ENCODE measurements at regions not wholly inside any gene's neighbourhood (a gene's known extent, or its start where the extent isn't known, plus 50 kb on each side); places are given as distances from the start of the nearest gene placed in this dataset.

DNA sequence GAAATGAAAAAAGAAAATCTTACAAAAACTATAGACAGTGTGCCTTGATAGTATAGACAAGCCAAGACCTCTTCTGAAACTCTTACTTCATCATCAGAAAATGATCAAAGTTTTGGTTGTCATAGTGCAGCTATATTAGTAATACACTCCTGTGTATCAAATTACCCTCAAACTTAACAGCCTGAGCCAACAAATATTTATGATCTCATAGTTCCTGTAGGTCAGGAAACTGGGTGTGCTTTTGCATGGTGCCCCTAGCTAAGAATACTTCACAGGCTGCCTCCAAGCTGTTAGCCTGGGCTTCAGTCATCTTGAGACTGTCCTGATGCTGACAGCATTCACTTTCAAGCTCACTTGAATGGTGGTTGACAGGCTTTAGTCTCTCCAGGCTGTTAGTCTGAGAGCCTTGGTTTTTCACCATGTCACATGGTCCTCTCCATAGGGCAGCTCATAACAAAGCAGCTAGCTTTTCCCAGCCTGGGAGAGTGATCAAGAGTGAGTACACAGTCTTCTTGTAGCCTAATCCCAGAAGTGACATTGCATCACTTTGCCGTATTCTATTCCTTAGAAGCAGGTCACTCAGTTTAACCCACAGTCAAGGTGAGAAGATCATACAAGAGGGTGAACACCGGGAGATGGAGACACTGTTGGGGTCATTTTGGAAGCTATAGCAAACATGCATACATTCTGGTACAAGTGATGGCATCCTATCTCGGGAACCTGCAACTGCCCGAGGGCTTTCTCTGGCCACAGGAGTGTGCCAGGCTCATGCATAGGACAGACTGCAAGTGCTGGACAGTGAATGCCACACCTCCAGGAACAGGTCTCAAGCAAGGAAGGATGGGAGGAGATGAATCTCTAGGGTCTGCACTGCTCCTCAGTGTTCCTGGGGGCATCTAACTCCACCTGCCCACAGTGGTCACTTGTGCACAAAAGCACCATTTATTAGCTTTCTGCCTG, 173.4 kb upstream of the CADPS start:
- Mint-ChIP-seq H3K27me3 (no peaks in the 10 kb centered on the region), H3K4me3 (no peak overlapping the region), H3K27ac (peak overlapping the region in 1 of 2 donors; percentile 74), H3K4me1 (no peaks in the 10 kb centered on the region), H3K9me3 (peaks cover 13 to 16% of the 10 kb centered on the region in 2 donors)
- no peak for DNase-seq
- ATAC-seq: no peak

DNA sequence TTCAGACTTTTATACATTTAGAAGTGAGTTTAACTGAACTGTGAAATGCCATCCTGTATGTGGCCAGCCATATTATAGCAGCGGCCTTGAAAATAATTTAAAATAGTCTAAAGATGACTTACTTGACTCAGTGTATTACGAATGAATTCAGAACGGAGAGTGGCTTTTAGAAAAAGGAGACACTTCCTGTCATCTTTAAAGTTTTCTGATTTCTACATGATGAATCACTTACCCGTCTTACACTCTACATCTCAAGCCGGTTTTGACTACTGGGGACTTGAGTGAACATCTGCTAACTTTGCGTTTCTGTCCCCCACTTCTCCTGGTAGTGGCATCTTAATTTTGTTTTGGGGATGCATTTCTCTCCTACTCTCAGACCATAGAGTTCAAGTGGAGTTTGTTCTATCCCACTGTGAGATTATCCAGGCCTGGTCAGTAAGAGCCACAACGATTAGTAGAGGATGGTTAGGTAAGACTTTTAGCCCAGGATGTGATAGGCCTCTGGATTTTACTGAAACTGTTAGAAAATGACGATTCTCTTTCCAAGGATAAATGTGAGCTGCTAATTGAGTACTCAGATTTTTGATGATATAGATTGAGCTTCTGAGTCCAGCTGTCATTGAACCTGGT, 175.4 kb upstream of the CADPS start:
- DNase-seq (no peak), ATAC-seq (no peak)
- H3K4me3 Mint-ChIP-seq: no peak overlapping the region
- no peak overlapping the region for H3K27ac Mint-ChIP-seq
- H3K9me3 Mint-ChIP-seq: peaks cover 6 to 7% of the 10 kb centered on the region in 2 donors
- no peaks in the 10 kb centered on the region for H3K4me1 Mint-ChIP-seq
- no peaks in the 10 kb centered on the region for H3K27me3 Mint-ChIP-seq

DNA sequence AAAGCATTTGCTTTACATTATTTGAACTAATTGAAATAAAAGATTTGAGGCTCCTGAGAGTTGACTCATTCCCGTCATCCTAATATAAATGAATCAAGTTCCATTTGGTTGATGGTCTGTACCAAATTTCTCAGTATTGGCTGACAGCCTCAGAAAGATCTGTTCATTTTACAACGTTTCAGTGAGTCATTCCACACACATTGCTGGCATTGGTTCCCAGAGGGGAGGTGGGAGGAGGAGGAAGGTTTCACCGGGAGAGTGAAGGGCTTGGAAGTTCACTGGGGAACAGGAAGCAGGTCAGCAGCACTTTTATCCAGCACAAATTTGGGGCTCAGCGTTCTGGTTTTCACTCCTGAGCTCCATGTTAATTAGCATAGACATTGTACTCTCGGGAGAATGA, 176.7 kb upstream of the CADPS start:
- no peak for DNase-seq
- ATAC-seq: no peak
- H3K4me3 Mint-ChIP-seq: no peak overlapping the region
- H3K27ac Mint-ChIP-seq: no peak overlapping the region
- H3K4me1 Mint-ChIP-seq: no peaks in the 10 kb centered on the region
- H3K9me3 Mint-ChIP-seq: peaks cover 6 to 8% of the 10 kb centered on the region in 2 donors
- H3K27me3 Mint-ChIP-seq: no peaks in the 10 kb centered on the region

DNA sequence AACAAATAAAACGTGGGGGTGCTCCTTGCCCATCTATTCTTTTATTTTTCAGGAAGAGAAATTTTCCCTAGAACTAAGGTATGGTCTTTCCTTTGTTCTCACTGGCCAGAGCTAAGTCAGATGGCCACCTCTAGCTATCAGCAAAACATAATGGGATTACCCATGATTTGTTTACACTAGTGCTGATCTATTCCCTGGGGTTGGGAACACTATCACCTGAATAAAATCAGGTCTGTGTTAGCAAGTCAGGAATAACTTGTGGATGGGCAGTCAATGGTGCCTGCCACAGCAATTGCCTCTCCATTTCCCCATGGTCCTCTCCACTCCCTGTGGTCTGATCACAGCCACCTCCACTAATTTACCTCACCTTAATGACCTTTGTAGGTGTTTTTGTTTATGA, 181.7 kb upstream of the CADPS start:
- Mint-ChIP-seq H3K9me3 (peaks cover 14 to 16% of the 10 kb centered on the region in 2 donors), H3K27ac (no peak overlapping the region), H3K4me3 (no peak overlapping the region), H3K27me3 (no peaks in the 10 kb centered on the region), H3K4me1 (no peaks in the 10 kb centered on the region)
- no peak for DNase-seq
- no peak for ATAC-seq

DNA sequence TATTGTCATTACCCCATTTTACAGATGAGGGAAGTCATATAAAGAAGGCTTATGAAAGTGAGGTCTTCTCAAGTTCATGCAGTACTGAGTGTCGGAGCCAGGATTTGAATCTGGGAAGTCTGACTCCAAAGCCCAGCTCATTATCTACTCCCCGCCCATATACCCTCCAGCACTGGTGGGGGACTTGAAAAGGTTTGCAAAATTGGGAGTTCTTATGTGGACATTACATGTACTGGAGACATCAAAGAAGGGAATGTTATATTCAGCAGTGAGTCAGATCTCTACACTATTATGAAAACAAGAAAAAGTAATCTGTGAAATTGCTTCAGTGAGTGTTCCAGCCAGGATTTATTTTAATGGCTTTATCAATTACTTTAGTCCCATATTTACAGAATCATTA, 185.2 kb upstream of the CADPS start:
- H3K4me3 Mint-ChIP-seq: no peak overlapping the region
- H3K9me3 Mint-ChIP-seq: peaks cover 13 to 20% of the 10 kb centered on the region in 2 donors
- H3K4me1 Mint-ChIP-seq: no peaks in the 10 kb centered on the region
- no peaks in the 10 kb centered on the region for H3K27me3 Mint-ChIP-seq
- no peak overlapping the region for H3K27ac Mint-ChIP-seq
- DNase-seq (no peak), ATAC-seq (no peak)

DNA sequence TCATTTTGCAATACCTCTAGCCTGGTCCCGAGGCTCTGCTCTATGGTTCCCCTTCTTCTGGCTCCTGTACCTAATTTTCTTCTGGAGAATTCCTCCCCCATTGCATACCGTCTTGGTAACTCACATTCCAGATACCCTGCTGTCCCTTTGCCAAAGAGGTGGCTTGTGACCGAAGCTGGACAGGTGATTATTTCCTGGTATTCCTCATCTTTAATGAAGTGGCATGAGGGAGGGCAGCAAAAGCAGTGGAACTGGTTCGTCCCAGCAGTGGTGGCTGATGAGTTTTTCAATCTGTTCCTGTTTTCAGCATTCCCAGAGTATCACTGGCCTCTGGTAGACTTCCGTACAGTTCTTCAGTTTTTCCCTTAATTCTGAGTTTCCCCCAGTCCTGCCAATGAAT, 186.2 kb upstream of the CADPS start:
- ATAC-seq (no peak), DNase-seq (no peak)
- Mint-ChIP-seq H3K4me1 (no peaks in the 10 kb centered on the region), H3K9me3 (peaks cover 13 to 20% of the 10 kb centered on the region in 2 donors), H3K27ac (no peak overlapping the region), H3K4me3 (no peak overlapping the region), H3K27me3 (no peaks in the 10 kb centered on the region)

DNA sequence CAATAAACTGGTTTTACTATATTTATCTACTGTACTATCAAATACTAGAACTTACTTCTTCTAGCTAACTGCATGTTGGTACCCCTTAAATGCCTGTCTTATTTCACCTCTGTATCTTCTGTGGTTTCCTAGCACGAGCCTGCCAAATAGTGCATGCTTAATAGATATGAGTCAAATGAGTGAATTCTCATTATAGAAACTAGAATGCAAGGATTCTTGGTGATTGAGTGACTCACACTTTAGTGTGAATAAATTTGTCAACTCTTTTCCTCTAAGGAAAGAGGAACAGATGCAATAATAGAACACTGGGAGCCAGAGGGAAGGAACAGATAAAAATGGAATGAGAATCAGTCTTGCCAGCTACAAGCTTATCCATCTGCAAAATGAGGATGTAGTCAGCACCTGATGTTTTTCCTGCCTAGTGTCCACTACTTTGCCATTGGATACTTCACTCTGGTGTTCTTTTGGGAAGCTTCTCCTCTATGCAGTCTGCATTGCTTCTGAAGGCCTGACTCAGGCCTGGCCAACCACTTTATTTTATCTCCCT, 189.1 kb upstream of the CADPS start:
- Mint-ChIP-seq H3K4me3 (no peak overlapping the region), H3K9me3 (peaks cover 12 to 29% of the 10 kb centered on the region in 2 donors), H3K4me1 (no peaks in the 10 kb centered on the region), H3K27ac (no peak overlapping the region), H3K27me3 (no peaks in the 10 kb centered on the region)
- ATAC-seq (no peak), DNase-seq (no peak)

DNA sequence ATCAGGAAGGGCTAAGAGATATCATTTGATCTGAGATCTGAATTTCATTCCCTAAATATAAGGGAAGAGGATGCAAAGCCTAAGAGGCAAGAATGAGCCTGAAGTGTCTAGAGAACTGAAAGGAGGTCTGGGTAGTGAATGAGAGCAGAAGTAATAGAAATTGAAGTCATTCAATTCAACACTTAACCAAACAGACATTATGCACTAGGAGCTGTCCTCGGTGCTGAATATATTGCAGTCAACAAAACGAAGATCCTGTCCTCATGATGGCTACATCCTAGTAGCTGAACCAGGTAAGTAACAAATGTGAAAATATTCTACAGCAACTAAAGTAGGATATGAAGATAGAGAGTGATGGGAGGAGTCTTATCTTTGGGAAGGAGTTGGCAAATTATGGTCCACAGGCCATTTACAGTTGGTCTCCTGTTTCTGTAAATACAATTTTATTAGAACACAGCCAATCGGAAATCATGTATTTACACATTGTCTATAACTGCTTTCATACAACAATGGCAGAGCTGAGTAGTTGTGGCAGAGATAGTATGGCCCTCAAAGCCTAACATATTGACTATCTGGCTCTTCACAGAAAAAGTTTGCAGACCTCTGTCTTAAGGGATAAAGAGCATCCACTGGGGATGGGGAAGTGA, 192.9 kb upstream of the CADPS start:
- H3K27ac Mint-ChIP-seq: no peak overlapping the region
- no peaks in the 10 kb centered on the region for H3K27me3 Mint-ChIP-seq
- H3K4me1 Mint-ChIP-seq: no peaks in the 10 kb centered on the region
- H3K4me3 Mint-ChIP-seq: no peak overlapping the region
- DNase-seq (no peak), ATAC-seq (no peak)
- H3K9me3 Mint-ChIP-seq: peaks cover 12 to 21% of the 10 kb centered on the region in 2 donors

DNA sequence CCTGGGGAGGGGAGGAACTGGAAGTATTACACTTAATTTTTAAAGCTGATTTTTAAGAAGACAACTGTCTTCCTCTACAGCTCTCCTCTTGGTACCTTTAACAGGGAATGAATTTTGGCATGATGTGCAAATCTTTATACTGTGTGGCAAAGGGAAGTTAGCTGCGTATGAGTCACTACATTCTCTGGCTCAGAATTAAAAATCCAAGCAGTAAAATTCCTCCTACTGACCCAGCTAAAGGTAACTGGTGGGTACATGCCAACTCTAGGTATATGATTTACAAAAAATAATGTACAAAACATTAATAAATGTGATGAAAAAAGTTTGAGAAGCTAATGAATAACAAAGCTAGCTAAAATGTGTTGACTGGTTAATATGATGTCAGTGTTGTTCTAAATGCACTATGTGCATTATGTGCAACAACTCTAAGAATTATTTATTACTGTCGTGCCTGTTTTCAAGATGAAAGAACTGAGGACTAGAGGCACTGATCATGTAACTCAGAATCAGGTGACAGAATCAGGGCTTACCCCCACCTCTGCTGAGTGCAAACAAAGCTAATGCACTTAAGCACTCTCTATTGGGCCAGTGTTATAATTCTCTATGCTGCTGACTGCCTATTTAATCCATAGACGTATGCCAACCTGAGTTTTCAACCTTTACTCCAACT, 194.7 kb upstream of the CADPS start:
- DNase-seq (no peak), ATAC-seq (no peak)
- peaks cover 12 to 13% of the 10 kb centered on the region in 2 donors for H3K9me3 Mint-ChIP-seq
- no peaks in the 10 kb centered on the region for H3K27me3 Mint-ChIP-seq
- H3K4me1 Mint-ChIP-seq: no peaks in the 10 kb centered on the region
- H3K27ac Mint-ChIP-seq: no peak overlapping the region
- no peak overlapping the region for H3K4me3 Mint-ChIP-seq

DNA sequence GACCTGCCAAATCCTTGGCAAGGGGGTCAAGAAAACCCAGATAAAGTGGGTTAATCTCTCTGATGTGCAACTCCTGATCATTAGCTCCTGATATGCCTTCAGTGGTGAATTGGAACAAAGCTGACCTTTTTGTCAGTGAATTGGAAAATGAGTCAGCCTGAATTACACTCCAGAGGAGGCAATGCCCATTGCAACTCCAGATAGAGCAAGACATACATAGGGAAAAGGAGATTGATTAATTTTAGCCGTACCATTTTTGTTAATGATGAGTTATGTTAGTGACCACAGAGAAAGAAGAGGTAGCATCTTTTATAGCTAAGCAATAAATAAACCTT, 195.2 kb upstream of the CADPS start:
- H3K4me3 Mint-ChIP-seq: no peak overlapping the region
- H3K27me3 Mint-ChIP-seq: no peaks in the 10 kb centered on the region
- H3K9me3 Mint-ChIP-seq: peaks cover 12 to 13% of the 10 kb centered on the region in 2 donors
- DNase-seq (no peak), ATAC-seq (no peak)
- H3K4me1 Mint-ChIP-seq: no peaks in the 10 kb centered on the region
- H3K27ac Mint-ChIP-seq: no peak overlapping the region

DNA sequence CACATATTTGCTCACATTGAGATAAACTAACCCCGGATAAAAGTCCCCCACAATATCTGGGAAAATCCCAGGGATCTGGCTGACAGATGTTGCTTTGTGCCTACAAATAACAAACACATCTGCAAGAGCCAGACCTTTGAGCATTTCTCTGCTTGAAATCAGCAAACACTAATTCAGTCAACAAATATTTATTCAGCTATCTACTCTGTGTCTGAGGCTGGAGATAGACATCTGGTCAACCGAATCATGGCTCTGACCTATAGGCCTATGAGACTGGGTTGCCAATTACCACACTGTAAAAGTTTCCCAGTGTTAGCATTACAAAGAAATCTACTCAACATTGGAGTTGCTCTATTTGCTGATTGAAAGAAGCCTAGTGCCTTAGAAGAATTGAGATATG, 201.1 kb upstream of the CADPS start:
- no peak for ATAC-seq
- H3K4me1 Mint-ChIP-seq: no peaks in the 10 kb centered on the region
- DNase-seq: no peak
- no peaks in the 10 kb centered on the region for H3K27me3 Mint-ChIP-seq
- H3K27ac Mint-ChIP-seq: no peak overlapping the region
- peaks cover 10 to 11% of the 10 kb centered on the region in 2 donors for H3K9me3 Mint-ChIP-seq
- H3K4me3 Mint-ChIP-seq: no peak overlapping the region

DNA sequence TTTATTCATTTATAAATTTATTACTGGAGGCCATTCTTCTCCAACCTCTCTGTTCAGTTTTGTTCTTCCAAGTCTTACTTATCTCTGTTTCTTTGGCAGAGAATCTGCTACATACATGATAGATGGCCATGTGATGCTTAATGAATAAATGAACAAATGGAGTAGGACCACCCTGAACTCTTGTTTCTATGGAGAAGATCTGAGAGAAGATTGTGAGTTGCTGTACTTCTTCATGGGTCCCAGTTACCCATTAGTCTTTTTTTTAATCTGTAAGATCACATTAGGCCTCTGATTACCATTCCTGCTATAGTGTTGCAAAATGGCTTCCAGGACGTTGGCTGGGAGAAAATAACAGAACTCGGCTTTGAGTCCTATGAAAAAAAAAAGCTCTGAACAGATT, 191.9 kb upstream of the SYNPR start:
- H3K27me3 Mint-ChIP-seq: no peaks in the 10 kb centered on the region
- no peak for ATAC-seq

DNA sequence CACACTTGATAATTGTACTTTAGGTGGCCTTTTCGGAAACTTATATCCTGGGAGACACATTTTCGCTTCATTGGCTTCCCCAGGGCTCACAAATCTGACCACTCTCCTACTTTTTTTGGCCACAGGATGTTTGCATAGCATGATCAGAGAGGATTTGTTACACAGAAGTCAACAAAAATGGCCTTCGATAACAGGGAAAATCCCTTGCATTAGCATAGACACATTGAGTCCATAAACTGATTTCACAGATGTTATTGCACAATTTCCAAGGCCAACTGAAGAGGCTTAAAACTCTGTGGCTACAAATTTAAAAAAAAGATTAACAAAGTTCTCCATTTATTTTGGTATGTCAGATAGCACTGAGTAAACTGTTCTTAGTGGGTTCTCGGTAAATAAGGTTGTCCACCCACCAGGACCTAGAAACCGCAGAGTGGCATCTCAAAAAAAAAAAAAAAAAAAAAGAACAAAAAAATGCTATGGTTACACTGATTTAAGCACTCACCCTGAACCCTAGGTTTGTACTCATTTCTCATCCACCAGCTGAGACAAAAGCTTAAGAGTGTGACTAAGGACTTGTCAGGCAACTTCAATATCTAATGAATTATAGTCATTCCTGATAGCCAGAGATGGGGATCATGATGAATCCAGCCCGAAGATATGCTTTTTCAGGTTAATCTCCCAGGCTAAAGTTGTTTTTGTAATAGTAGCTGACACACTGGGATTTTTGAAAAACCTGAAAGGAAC, 188.9 kb upstream of the SYNPR start:
- DNase-seq: no peak
- Mint-ChIP-seq H3K4me3 (no peak overlapping the region), H3K27me3 (no peaks in the 10 kb centered on the region), H3K27ac (no peak overlapping the region), H3K9me3 (peaks cover 0 to 4% of the 10 kb centered on the region in 2 donors), H3K4me1 (no peaks in the 10 kb centered on the region)
- ATAC-seq: no peak

More for the DNA sequence above, 191.9 kb upstream of the SYNPR start:
- Mint-ChIP-seq H3K9me3 (peaks cover 4 to 15% of the 10 kb centered on the region in 2 donors), H3K27ac (no peak overlapping the region), H3K4me1 (no peaks in the 10 kb centered on the region), H3K4me3 (no peak overlapping the region)
- DNase-seq: no peak

DNA sequence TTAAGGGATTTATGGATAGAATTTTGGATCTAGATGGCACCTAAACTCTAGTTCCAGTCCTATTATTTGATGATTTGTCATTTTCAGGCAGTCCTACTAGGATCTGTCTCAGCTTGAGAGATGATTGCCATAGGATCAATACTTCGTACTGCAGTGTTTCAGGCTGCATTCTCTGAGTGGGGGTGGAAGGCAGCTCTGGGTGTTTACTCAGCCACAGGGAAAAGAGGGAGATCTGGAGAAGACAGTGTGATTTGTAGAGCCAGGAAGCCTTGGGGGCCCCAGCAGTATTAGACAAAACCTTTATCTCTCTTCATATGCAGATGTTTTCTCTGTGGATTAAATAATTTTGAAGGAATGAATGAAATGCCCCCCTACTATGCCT, 188.4 kb upstream of the SYNPR start:
- Mint-ChIP-seq H3K27me3 (no peaks in the 10 kb centered on the region), H3K27ac (no peak overlapping the region), H3K4me1 (no peaks in the 10 kb centered on the region), H3K9me3 (peaks cover 0 to 4% of the 10 kb centered on the region in 2 donors), H3K4me3 (no peak overlapping the region)
- ATAC-seq (no peak), DNase-seq (no peak)

DNA sequence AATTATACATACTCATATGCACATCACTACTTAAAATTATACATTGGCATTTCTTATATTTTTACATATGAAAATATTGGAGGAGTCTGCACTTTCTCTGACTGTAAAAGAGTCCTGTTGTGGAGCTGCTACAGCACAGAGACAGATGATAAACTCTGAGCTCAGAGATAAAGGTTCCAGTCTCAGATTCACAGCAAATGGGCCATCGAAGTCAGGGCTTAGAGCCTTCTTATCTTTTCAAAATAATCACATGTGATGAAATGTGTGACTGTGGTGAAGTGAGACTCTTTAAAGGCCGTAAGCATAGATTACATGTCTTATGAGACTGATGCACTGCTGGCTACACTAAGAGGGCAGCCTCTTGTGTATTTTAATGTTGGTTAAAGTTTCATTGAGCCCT, 187.5 kb upstream of the SYNPR start:
- H3K9me3 Mint-ChIP-seq: peaks cover 0 to 4% of the 10 kb centered on the region in 2 donors
- no peak overlapping the region for H3K27ac Mint-ChIP-seq
- H3K27me3 Mint-ChIP-seq: no peaks in the 10 kb centered on the region
- ATAC-seq: no peak
- DNase-seq: no peak
- H3K4me3 Mint-ChIP-seq: no peak overlapping the region
- no peaks in the 10 kb centered on the region for H3K4me1 Mint-ChIP-seq

Measured in stimulated activated naive CD8-positive, alpha-beta T cell treated with anti-CD3 and anti-CD28 coated beads, Interleukin-15, amount 100 ng/mL, for 72 hours (primary cell).